ENCODE measurements at regions not wholly inside any gene's neighbourhood (a gene's known extent, or its start where the extent isn't known, plus 50 kb on each side); places are given as distances from the start of the nearest gene placed in this dataset.

DNA sequence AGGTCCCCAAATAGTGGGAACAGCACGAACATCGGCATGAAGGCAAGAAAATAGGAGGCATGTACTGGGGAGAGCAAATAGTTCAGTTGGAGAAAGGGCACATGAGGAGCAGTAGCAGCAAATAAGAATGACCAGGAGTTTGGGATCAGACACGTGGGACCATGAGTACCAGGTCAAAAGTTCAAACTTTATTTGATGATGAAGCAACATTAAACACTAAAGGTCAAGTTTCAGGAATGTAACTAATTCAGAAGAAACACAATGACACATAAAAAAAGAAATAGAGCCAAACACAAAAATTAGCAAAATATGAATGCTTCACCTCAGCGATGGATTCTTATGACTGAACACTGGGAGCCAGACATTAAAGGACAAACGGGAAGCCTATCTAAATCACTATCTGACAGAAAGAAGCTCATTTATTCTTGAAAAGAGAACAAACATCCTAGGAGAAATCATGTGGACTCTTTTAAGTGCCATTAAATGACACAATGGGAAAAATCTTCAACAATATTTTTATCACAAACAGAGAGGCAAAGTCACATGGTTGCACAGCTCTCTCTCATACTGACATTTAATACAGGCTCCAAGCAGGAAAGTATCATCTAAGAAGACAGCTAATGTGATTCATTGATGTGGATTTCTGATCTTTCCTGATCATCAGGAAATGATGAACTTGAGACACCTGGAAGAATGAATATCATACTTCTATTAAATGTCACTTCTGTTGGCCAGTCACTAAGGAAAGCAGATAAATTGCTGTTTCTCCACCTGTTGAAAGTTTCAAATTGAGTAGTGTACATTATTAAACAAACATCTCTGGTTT is 216.9 kb upstream of the THBS1 start:
- DNase-seq = no peak

DNA sequence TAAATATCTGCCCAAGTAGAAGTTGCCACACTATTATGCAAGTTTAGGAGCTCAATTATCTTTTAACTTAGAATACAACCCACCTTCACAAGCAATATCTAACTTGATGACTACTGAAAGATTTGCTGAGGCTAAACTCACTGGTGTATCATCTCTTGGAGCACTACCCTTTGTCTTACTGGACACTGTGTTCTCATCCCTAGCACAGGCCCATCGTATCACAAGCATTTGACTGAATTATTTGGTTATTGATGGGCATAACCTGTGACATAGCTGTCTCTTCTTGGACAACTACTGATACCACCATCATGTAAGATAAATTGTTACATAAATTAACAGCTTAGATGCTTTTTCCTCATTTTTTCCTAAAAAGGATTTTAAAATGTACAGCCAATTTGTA is 216.2 kb upstream of the THBS1 start:
- no peak for DNase-seq

DNA sequence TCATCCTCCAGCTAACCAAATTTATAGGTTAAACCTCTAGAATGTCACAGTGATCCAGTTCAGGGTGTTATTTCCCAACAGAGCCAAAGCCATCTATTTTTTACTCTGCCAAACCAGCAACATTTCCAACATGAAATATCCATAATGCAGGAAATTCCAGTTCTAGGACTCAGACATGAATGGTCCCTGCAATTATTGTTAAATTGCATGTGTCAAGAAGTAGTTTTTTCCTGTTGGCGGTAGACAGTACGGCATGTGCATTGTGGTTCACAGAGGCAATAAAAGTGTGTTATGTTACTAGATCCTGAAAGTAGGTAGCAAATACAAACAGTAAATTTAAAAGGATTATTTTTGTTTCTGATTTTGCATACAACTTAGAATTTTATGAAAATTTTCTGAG is 215.7 kb upstream of the THBS1 start:
- DNase-seq = no peak

DNA sequence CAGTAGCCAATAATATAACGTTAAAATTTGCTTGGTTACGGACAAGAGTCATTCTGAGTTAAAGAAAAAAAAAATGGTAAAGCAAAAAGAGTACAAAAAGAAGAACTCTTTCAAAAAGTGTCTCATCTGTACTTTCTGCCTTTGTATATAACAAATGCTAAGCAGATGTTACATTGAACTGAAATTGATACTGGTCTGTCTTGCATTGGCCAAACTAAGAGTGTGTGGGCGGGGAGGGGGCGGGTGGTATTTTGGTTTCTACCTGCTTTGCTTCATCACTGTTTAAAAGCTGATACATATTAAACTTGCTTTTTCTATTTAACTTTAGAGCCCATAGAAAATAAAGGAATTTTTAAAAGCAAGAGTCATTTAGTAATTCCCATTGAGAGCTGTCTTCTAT is 215.0 kb upstream of the THBS1 start:
- DNase-seq = no peak

DNA sequence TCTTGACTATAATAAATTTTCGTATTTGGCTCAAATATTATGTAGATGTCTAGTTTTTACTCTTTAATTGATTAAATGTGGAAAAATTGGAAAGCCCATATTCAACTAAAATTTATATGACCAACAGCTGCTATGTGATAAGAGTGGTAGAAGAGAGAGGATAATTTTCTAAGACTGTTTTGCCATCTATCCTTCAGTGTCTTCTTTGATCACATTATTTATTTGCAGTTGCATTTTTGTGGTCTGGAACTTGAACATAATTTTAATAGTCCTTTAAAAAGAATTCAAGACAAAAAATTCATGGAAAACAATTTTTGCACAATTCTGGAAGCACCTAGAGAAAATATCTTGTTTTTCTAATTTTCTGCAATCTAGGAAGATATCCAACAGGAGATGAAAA is 213.3 kb upstream of the THBS1 start:
- no peak for DNase-seq

DNA sequence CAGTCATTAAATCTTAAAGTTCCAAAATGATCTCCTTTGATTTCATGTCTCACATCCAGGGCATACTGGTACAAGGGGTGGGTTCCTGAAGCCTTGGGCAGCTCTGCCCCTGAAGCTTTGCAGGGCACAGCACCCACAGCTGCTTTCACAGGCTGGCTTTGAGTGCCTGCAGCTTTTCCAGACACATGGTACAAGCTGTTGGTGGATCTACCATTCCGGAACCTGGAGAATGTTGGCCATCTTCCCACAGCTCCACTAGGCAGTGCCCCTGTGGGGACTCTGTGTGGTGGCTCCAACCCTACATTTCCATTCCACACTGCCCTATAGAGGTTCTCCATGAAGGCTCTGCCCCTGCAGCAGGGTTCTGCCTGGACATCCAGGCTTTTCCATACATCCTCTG is 211.1 kb upstream of the THBS1 start:
- DNase-seq = no peak

DNA sequence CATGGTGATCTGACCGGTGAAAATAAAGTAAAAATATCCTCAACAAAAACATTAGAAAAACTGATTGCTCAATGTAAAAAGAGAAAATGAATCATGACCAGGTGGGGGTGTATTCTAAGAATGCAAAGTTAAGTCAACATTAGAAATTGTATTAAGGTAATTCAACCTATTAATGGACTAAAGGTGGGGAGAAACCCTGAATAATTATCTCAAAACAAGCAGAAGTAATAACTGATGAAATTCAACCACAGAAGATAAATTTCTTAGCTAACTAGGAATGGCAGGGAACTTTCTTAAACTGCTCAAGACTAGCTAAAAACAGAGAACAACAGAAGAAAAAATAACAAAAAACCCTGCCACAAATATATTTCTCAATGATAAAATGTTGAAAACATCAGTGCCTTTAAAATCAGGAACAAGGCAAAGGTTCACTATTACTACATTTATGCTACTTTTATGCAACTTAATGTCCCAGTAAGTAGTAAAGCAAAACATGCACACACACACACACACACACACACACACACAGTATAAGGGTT is 204.4 kb upstream of the THBS1 start:
- no peak for DNase-seq

DNA sequence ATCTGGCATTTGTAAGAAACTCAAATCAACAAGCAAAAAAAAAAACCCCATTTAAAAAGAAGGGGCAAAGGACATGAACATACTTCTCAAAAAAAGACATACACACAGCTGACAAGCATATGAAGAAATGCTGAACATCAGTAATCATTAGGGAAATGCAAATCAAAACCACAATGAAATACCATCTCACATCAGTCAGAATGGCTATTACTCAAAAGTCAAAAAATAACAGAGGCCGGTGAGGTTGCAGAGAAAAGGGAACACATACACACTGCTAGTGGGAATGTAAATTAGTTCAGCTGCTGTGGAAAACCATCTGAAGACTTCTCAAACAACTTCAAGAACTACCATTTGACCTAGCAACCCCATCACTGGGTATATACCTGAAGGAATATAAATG is 199.4 kb upstream of the THBS1 start:
- DNase-seq = no peak

DNA sequence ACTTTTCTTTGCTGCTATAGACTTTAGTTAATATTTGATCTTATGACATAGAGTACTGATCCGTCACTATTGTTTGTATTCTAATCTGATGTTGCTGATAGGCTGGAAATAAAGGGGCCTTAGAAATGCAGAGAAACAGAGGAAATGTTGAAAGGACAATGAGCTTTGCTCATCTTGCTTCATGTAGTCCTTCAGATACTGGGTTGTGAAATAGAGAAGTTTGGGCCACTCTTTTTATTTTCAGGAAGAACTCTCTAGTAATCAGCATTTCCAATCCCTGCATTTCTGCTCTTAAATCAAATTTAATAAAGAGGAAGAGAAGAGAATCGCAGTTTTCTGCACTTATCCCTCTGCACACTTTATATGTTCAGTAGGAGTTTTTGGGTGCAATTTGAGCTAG is 192.8 kb upstream of the THBS1 start:
- DNase-seq = no peak

DNA sequence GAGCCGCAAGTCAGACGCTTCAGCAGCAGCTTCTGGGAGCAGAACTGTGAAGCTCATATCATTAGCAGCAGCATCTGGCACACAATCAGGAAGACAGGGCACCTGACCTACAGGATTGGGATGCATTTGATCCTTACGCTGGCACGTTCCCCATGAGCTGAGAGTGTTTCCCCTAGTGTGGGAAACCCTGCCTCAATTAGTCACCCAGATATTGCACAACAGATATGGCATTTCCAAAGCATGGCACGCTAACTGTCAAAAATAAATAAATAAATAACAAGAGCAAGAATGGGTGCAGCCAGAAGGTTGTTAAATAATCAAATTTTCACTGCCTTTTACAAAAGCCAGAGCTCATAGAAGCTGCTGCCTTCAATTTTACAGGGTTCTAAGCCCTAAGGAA is 189.6 kb upstream of the THBS1 start:
- DNase-seq = no peak

DNA sequence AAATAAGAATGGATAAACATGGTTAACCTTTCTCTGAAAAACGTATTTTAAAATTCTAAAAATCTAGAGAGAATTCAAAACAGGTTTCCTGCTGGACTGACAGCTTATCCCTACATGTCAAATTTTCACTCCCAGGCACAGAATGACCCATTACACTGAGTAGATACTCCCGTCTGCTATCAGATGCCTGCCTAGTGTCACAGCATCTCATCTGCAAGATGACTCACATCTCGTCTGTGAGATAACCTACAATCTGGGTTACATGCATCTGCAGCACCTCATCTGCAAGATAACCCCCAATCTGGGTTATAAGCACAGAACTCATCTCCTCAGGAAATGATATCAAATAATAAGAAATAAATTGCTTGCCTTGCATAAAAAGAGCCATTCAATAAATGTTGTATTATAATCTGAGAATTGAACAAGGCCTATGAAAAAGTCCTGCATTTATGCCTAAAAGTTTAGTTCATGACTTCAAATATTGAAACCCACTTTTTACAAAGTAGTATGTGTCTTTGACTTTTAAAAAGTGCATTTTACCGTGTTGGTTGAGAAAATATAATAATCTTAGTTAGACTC is 188.3 kb upstream of the THBS1 start:
- DNase-seq = no peak

DNA sequence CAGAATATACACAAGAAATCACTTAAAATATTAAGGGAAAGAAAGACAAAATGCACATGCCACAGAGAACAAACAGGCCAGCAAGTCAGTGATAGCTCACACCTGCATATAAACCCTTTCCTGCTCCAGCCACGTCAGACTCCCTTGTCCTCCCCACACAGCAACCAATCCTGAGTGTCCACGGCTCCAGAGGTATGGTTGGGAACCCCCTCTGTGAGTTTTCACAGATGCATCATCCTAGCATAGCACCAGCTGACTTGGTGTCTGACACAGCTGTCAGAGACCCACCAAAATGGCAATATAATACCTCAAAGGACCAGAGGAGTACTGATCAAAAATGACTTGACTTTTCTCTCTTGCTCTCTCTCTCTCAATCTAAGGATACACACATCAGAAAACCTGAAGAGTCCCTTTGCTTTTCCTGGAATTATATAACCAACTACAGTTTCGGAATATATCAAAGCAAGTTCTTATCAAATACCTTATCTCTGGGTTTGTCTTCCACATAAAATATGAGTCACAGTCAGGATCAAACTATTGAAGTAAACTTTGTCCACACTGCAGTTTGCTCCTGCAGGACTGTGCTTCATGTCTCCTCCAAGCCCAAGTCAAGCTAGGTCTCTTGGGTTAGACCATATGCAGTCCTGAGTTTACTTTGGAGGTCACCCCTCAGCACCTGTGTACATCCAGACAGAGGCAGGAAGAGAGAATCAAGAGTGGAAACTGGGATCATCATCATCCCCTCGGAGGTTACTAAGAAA is 187.1 kb upstream of the THBS1 start:
- DNase-seq = no peak

DNA sequence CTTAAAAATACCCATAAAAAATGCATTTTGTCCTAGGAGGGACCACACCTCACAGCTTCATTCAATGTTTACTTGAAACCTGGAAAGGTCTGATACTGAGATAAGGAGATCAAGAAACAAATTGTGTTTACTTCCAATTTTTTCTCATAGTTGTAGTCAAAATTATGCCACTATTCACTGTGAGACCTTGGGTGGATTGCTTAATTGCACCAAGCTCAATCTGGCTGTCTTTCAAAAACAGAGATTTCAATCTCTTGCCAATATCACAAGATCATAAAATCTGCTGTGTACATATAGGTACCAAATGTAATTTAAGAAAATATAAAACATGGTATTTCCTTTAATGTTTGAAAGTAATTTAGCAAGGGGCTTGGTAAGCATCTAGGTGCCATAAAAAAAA is 186.4 kb upstream of the THBS1 start:
- no peak for DNase-seq

DNA sequence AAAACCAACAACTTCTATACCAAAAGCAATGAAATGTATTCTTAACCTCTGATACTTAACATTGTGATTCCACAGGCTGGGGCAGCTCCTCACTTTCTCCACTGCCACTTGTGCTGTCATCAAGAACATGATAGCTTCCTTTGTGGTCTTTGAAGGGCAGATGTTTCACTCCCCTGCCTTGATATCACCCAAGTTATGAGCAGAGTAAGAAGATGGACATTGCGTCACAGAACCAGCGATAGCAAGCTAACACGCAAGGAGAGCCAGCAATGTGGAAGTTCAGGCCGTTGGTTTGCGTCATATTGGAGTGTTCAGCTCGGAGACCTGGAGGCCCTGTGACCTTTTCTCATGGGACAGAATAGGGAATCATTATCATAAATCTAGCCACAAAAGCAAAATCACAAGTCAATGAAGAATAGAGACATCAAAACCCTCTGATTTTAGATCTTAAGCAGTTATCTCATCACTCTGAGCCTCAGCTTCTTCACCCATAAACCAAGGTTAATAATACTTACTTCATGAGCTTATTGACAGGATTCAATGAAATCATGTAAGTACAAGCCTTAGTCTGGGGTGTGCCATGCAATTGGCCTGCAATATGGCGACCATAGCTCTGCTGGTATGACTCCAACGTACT is 183.8 kb upstream of the THBS1 start:
- DNase-seq = no peak

DNA sequence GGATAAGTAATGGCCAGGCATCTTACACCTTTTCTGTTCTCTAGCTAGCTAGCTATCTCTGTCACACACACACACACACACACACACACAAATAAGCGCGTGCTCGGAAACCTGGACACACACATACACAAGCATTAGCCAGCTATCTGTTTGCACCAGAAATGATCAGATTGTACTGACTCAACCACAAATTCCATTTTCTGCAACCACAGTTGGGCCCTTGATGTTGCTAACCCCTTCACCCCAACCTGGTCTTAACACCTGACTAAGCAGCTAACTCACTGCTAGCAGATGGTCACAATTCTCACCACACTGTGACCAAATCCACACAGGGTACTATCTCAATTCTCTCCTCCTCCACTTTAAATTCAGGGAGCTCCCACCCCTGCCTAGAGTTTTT is 183.0 kb upstream of the THBS1 start:
- DNase-seq = no peak

DNA sequence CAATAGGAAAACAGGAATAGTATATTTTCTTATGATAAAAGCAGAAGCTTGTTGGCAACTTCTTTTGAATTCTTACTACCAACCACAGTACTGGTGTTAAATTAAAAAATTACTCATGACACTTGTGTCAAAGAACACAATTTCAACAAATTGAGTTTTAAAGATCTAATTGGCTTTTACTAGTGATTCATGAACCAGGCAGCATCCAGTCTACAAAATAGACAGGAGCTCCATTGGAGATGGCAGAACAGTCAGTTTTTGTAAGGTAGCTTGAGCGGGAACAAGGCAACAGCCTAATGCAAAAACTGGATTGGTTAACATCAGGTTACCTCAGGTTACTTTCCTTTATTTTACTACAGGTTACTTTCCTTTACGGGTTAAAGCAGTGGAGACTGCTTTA is 181.3 kb upstream of the THBS1 start:
- no peak for DNase-seq

DNA sequence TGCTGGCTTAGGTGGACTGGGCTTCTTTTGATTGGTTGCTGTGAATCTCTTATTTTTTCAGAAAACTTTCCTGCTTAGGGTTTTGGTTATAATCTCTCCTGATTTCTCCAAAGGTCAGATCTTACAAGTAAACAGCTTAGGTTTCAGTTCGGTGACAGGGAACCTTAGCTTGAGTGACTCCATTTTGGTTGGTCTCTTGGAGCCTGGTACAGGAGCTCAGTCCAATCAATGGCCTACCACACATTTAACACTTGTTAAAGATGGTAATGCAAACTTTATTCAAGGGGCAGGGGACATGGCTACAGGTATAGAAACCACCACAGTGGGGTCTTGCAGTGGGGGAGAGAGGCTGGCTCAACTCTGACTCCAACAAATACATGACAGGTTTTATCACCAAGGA is 180.9 kb upstream of the THBS1 start:
- no peak for DNase-seq

DNA sequence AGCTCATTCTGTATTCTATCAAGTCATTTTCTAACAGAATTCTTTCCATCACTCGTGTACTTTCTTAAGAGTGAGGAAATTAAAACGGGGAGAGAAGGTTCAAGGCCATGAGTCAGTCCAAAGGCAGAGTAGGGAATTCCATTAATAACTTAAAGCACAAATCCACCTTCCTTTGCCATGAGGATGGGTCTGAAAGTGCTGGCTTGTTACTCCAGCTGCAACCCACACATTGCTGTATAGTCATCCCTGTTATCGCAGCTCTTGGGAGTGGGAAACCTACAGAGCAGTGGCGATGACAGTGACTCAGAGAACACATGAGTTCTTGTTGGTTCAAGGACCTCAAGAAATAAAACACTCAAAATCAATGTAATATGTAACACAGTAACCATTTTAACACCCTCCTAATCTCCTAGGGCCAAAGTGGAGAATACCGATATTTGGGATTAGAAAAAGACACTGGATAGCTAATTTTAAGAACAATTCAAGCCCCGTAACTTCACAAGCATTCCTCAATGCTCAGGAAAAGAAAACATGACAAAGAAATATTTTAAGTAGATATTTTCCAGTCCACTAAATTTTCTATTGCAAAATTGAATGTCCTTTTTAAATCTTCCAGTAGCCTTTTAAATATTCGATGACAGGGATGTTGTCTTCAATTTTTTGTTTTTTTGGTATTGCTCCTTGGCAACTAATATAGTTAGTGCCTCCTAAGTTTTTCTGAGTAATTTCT is 179.9 kb upstream of the THBS1 start:
- no peak for DNase-seq

DNA sequence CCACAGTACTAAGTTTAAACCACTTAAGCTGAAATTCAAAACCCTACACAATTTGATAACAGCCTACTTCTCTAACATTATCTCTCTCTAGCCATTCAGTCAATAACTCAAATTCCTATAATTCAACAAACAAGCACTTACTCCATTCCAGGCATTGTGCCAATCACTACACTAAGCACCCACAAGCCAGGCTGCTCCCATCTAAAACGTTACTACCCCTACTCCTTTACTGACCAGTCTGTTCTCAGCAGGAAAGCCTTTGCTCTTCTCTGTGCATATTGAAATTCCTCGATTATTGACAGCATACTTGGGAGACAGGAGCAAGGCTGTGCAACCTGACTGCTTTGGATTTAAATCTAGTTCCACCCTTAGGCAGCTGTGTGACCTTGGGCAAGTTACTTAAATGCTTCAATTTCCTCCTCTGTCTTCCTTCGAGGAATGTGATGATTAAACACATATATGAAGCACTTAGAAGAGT is 177.2 kb upstream of the THBS1 start:
- DNase-seq = no peak

DNA sequence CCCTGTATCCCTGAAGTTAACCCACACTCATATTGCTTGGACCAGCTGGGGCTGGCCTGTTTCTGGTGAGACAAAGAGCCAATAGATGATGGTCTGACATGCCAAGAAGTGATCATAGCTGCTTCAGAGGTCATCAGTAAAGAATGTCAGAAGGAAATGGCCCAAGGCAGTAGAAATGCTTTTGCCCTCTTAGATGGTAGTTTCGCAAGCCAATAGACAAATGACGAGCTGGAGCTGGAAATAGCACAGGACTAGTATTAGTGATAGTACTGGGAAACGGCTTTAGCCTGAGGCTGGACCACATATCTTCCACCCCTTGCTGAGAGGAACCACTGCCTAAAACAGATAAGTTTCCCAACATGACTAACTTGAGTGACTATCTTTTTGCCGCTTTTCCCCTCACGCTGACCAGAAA is 176.1 kb upstream of the THBS1 start:
- DNase-seq = no peak

DNA sequence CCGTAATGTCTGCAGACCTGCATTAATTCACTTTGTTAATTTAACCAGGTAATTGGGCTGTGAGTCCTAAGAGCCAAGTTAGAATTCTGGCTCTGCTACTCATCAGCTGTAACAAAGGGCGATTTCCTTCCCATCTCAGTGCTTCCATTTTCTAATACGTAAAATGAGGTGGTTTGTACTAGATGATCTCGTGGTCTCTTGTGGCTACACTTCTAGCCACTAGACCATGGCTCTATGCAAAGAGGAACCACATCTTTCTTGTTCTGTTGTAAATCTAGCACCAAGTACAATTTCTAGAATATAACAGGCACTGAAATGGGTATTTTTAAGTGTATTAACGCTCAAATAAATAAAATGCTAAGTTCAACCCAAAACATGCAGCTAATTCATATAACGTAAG is 174.4 kb upstream of the THBS1 start:
- no peak for DNase-seq

DNA sequence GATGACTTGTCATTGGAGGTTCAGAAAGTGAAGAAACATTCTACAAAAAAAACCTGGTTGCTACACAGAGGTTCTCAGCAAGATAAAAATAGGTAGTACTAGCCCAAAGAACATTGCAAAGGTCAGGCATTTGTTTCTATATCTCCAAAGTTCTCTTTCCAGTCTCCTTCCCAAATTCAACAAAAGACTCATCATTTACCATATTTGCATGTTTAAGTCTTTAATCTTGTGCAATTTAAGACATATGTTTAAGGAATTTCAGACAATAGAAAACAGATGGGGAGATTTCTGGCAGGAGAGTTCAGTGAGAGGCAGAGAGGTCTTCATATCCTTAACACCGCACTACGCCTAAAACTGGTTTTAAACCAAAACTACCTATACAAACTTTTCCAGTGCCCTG is 173.8 kb upstream of the THBS1 start:
- DNase-seq = no peak

Data from central memory CD4-positive, alpha-beta T cell (primary cell).